ENCODE measurements at regions not wholly inside any gene's neighbourhood (a gene's known extent, or its start where the extent isn't known, plus 50 kb on each side); places are given as distances from the start of the nearest gene placed in this dataset.

- TF ChIP-seq CTCF (IDR thresholded peaks at IDR 0.05; ENCODE audit: low read depth, low read length) (no peak), POLR2A (IDR thresholded peaks at IDR 0.05; ENCODE audit: extremely low read depth, insufficient read length) (no peak), MYC (IDR thresholded peaks at IDR 0.05; ENCODE audit: low read depth, low read length) (no peak)
Observed at GRCh38 chr12:114986178-114986714, 302.3 kb upstream of the TBX3 start.
